Keratinocyte (primary cell): ENCODE measurements at regions not wholly inside any gene's neighbourhood (a gene's known extent, or its start where the extent isn't known, plus 50 kb on each side); places are given as distances from the start of the nearest gene placed in this dataset.

ENCODE experiments used
- EZH2 ChIP-seq: IDR thresholded peaks from one replicate; pipeline ENCODE4 v1.6.1; 2012; ENCODE audit warnings: inconsistent platforms, mild to moderate bottlenecking, low read length, moderate library complexity
- TF ChIP-seq, protein P1 (sequence below), 3 experiments: IDR thresholded peaks in 1 of 3; conservative IDR thresholded peaks in 1 of 3; optimal IDR thresholded peaks in 1 of 3; 2 replicates in 2 of 3; 3 replicates in 1 of 3; pipeline versions ENCODE3 to v1.5.1; 2011; ENCODE audit warnings: low read length in 3 of 3, mild to moderate bottlenecking in 3 of 3, moderate library complexity in 2 of 3, control low read depth in 1 of 3, inconsistent platforms in 1 of 3; ENCODE audit not compliant: insufficient read depth in 2 of 3; ENCODE audit errors: extremely low read depth in 1 of 3

DNA sequence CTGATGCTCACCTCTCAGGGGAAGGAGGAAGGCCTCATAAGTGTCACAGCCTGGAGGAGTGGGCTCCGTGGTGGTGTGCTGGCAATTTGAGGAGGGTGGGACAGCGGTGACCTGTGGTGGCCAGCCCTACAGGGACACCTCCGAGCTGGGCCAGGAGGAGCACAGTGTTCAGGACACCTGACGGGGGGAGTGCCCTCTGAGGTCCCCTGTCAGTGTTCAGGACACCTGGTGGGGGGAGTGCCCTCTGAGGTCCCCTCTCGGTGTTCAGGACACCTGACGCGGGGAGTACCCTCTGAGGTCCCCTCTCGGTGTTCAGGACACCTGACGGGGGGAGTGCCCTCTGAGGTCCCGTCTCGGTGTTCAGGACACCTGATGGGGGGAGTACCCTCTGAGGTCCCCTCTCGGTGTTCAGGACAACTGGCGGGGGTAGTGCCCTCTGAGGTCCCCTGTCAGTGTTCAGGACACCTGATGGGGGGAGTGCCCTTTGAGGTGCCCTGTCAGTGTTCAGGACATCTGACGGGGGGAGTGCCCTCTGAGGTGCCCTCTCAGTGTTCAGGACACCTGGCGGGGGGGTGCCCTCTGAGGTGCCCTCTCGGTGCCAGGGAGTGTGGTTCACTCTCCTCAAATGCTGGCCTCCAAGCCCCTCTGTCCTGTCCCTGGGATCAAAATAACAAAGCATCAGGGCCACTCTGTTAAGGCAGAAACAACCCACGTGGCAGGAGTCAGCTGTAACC lies 73.4 kb upstream of the ZNF469 start:
- no peak for TF ChIP-seq EZH2
- TF ChIP-seq, protein P1, sequence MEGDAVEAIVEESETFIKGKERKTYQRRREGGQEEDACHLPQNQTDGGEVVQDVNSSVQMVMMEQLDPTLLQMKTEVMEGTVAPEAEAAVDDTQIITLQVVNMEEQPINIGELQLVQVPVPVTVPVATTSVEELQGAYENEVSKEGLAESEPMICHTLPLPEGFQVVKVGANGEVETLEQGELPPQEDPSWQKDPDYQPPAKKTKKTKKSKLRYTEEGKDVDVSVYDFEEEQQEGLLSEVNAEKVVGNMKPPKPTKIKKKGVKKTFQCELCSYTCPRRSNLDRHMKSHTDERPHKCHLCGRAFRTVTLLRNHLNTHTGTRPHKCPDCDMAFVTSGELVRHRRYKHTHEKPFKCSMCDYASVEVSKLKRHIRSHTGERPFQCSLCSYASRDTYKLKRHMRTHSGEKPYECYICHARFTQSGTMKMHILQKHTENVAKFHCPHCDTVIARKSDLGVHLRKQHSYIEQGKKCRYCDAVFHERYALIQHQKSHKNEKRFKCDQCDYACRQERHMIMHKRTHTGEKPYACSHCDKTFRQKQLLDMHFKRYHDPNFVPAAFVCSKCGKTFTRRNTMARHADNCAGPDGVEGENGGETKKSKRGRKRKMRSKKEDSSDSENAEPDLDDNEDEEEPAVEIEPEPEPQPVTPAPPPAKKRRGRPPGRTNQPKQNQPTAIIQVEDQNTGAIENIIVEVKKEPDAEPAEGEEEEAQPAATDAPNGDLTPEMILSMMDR (optimal IDR thresholded peaks at IDR 0.05 in 1 of 3, IDR thresholded peaks at IDR 0.05 in 1 of 3, conservative IDR thresholded peaks at IDR 0.05 in 1 of 3; ENCODE audit: extremely low read depth in 1 of 3, insufficient read depth in 2 of 3, low read length in 3 of 3), result no peak
